ENCODE measurements at regions not wholly inside any gene's neighbourhood (a gene's known extent, or its start where the extent isn't known, plus 50 kb on each side); places are given as distances from the start of the nearest gene placed in this dataset.
A peak's percentile ranks its signal among the peaks of the same experiment; 100 is the strongest.

GRCh38 chr10:52642208-52642607, 130.4 kb downstream of the MBL2 start:
- TF ChIP-seq CTCF (IDR thresholded peaks at IDR 0.05; ENCODE audit: low read depth, low read length): no peak
- no peak overlapping the region for H3K4me3 ChIP-seq (ENCODE audit: low read depth, low read length)

GRCh38 chr10:52644373-52645186, 128.0 kb downstream of the MBL2 start:
- TF ChIP-seq CTCF (IDR thresholded peaks at IDR 0.05; ENCODE audit: low read depth, low read length): peak; percentile 65
- no peak overlapping the region for H3K4me3 ChIP-seq (ENCODE audit: low read depth, low read length)

GRCh38 chr10:52645187-52645758, 127.3 kb downstream of the MBL2 start:
- no peak overlapping the region for H3K4me3 ChIP-seq (ENCODE audit: low read depth, low read length)
- no peak for TF ChIP-seq CTCF (IDR thresholded peaks at IDR 0.05; ENCODE audit: low read depth, low read length)

GRCh38 chr10:52649511-52649910, 123.1 kb downstream of the MBL2 start:
- no peak overlapping the region for H3K4me3 ChIP-seq (ENCODE audit: low read depth, low read length)
- TF ChIP-seq CTCF (IDR thresholded peaks at IDR 0.05; ENCODE audit: low read depth, low read length): no peak

GRCh38 chr10:52650873-52651272, 121.7 kb downstream of the MBL2 start:
- TF ChIP-seq CTCF (IDR thresholded peaks at IDR 0.05; ENCODE audit: low read depth, low read length): no peak
- H3K4me3 ChIP-seq (ENCODE audit: low read depth, low read length): no peak overlapping the region

GRCh38 chr10:52651293-52651692, 121.3 kb downstream of the MBL2 start:
- TF ChIP-seq CTCF (IDR thresholded peaks at IDR 0.05; ENCODE audit: low read depth, low read length): no peak
- no peak overlapping the region for H3K4me3 ChIP-seq (ENCODE audit: low read depth, low read length)
